ENCODE measurements at regions not wholly inside any gene's neighbourhood (a gene's known extent, or its start where the extent isn't known, plus 50 kb on each side); places are given as distances from the start of the nearest gene placed in this dataset. TPM values are rescaled to one million over a fixed set of nuclear protein-coding genes. Genes with fewer than 3 reads are reported as not detected.
"Not testable (repeated sequence)": the region's sequence is repeated elsewhere in the genome, so short reads cannot be mapped to it uniquely, and the experiment has no call there.

GRCh38 chr4:177250056-177250696 lies 59.5 kb upstream of the NEIL3 start:
- Histone ChIP-seq H3K4me3 (ENCODE audit: low read depth, low read length) (no peak overlapping the region), H3K27me3 (ENCODE audit: control insufficient read depth, insufficient read depth, low read length) (no peaks in the 10 kb centered on the region), H3K9me3 (ENCODE audit: control insufficient read depth, insufficient read depth, low read length) (no peaks in the 10 kb centered on the region), H3K27ac (ENCODE audit: low read depth, low read length) (no peak overlapping the region)
- ChIA-PET CTCF (interaction anchor here (0.6 to 3.6 kb wide), 65 partner anchors 9 to 1305 kb away, joined by 3 to 93 read pairs (median 4); partner anchors contain the start of genes AGA and NEIL3), POLR2A (no interaction called here)
- TF ChIP-seq, protein P1, sequence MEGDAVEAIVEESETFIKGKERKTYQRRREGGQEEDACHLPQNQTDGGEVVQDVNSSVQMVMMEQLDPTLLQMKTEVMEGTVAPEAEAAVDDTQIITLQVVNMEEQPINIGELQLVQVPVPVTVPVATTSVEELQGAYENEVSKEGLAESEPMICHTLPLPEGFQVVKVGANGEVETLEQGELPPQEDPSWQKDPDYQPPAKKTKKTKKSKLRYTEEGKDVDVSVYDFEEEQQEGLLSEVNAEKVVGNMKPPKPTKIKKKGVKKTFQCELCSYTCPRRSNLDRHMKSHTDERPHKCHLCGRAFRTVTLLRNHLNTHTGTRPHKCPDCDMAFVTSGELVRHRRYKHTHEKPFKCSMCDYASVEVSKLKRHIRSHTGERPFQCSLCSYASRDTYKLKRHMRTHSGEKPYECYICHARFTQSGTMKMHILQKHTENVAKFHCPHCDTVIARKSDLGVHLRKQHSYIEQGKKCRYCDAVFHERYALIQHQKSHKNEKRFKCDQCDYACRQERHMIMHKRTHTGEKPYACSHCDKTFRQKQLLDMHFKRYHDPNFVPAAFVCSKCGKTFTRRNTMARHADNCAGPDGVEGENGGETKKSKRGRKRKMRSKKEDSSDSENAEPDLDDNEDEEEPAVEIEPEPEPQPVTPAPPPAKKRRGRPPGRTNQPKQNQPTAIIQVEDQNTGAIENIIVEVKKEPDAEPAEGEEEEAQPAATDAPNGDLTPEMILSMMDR (IDR thresholded peaks at IDR 0.05; ENCODE audit: low read depth, low read length): peak; percentile 100
- peak; percentile 47 for DNase-seq (ENCODE audit: low read depth, low spot score)

GRCh38 chr4:177251237-177251636 lies 58.4 kb upstream of the NEIL3 start:
- ChIA-PET CTCF (interaction anchor here (1.0 to 3.6 kb wide), 19 partner anchors 8 to 874 kb away, joined by 3 to 93 read pairs (median 7); partner anchors contain the start of gene NEIL3), POLR2A (no interaction called here)
- no peak overlapping the region for H3K4me3 ChIP-seq (ENCODE audit: low read depth, low read length)
- H3K9me3 ChIP-seq (ENCODE audit: control insufficient read depth, insufficient read depth, low read length): no peaks in the 10 kb centered on the region
- no peaks in the 10 kb centered on the region for H3K27me3 ChIP-seq (ENCODE audit: control insufficient read depth, insufficient read depth, low read length)
- TF ChIP-seq, protein P1 (IDR thresholded peaks at IDR 0.05; ENCODE audit: low read depth, low read length): no peak
- no peak overlapping the region for H3K27ac ChIP-seq (ENCODE audit: low read depth, low read length)
- no peak for DNase-seq (ENCODE audit: low read depth, low spot score)

DNA sequence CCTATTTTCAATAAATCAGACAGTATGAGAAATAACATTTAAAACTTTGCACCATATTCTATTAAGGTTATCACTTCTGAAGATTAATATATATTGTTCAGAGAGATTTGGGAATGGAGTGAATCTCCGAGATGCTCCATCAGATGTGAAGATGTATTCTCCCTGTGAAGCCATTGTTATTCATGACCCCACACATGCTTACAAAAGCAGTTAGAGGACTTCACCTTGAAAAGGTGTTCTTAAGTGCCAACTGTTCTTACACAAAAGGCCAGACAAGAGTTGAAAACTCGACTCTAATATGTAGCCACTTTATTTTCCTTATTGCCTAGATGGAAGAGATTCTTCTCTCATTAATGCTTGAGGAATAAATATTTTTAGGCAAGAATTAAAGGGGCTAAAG lies 54.3 kb upstream of the NEIL3 start:
- Histone ChIP-seq H3K9me3 (ENCODE audit: control insufficient read depth, insufficient read depth, low read length) (no peaks in the 10 kb centered on the region), H3K27me3 (ENCODE audit: control insufficient read depth, insufficient read depth, low read length) (no peaks in the 10 kb centered on the region), H3K27ac (ENCODE audit: low read depth, low read length) (no peak overlapping the region), H3K4me3 (ENCODE audit: low read depth, low read length) (no peak overlapping the region)
- TF ChIP-seq, protein P1 (IDR thresholded peaks at IDR 0.05; ENCODE audit: low read depth, low read length): no peak
- CTCF ChIA-PET: interaction anchor here (1.0 to 1.6 kb wide), 2 partner anchors 8 to 84 kb away, joined by 3 to 4 read pairs; no protein-coding TSS in a partner anchor
- POLR2A ChIA-PET: no interaction called here
- DNase-seq (ENCODE audit: low read depth, low spot score): no peak

GRCh38 chr4:177256950-177257349 lies 52.7 kb upstream of the NEIL3 start:
- TF ChIP-seq, protein P1 (IDR thresholded peaks at IDR 0.05; ENCODE audit: low read depth, low read length): no peak
- CTCF ChIA-PET: no interaction called here
- Histone ChIP-seq H3K27me3 (ENCODE audit: control insufficient read depth, insufficient read depth, low read length) (no peaks in the 10 kb centered on the region), H3K4me3 (ENCODE audit: low read depth, low read length) (no peak overlapping the region), H3K27ac (ENCODE audit: low read depth, low read length) (no peak overlapping the region), H3K9me3 (ENCODE audit: control insufficient read depth, insufficient read depth, low read length) (no peaks in the 10 kb centered on the region)
- POLR2A ChIA-PET: no interaction called here
- DNase-seq (ENCODE audit: low read depth, low spot score): no peak

- DNase-seq (ENCODE audit: low read depth, low spot score); H3K4me3 ChIP-seq (ENCODE audit: low read depth, low read length); POLR2A ChIA-PET; H3K27ac ChIP-seq (ENCODE audit: low read depth, low read length); H3K9me3 ChIP-seq (ENCODE audit: control insufficient read depth, insufficient read depth, low read length); H3K27me3 ChIP-seq (ENCODE audit: control insufficient read depth, insufficient read depth, low read length): not testable (repeated sequence)
- CTCF ChIA-PET: interaction anchor here (1.6 kb wide), 1 partner anchor 9 kb away, joined by 5 read pairs; no protein-coding TSS in a partner anchor
Measured at GRCh38 chr4:177259466-177259865, 50.2 kb upstream of the NEIL3 start.

Small RNA genes lying in the stretch of these regions (small RNA-seq; reads per million reads assigned to genes)
- gene RN7SKP136 (ENCODE audit: insufficient read length, low read depth): not detected

Measured in AG04450 (cell line).